ENCODE measurements at regions not wholly inside any gene's neighbourhood (a gene's known extent, or its start where the extent isn't known, plus 50 kb on each side); places are given as distances from the start of the nearest gene placed in this dataset.

- TF ChIP-seq CTCF (IDR thresholded peaks at IDR 0.05 in 8 of 11, conservative IDR thresholded peaks at IDR 0.05 in 3 of 11) (no peak), POLR2A (IDR thresholded peaks at IDR 0.05) (no peak), POLR2AphosphoS5 (IDR thresholded peaks at IDR 0.05) (no peak)
These were observed 62.8 kb upstream of the GTSF1L start for GRCh38 chr20:43789593-43789992.

Data from spleen (tissue), 7 donors.